Mucosa of gallbladder (tissue), 1 donor: ENCODE measurements at regions not wholly inside any gene's neighbourhood (a gene's known extent, or its start where the extent isn't known, plus 50 kb on each side); places are given as distances from the start of the nearest gene placed in this dataset.

Experiments
- DNase-seq: peaks from one replicate; pipeline ENCODE4 v3.0.0-alpha.2; 2020; ENCODE audit warnings: low spot score
- donor health status: DM: no; HTN: no; CAD: no.

- DNase-seq, result no peak
These were observed 450.7 kb downstream of the TSHZ3 start for GRCh38 chr19:30898353-30899103.

- DNase-seq, result no peak
These were observed 451.7 kb downstream of the TSHZ3 start for GRCh38 chr19:30897553-30897952.

GRCh38 chr19:30897034-30897433 lies 452.2 kb downstream of the TSHZ3 start:
- no peak for DNase-seq

GRCh38 chr19:30896554-30896953 lies 452.7 kb downstream of the TSHZ3 start:
- DNase-seq, result no peak

- DNase-seq, result no peak
These were observed 453.3 kb downstream of the TSHZ3 start for GRCh38 chr19:30895946-30896345.

GRCh38 chr19:30891051-30891450 lies 458.2 kb downstream of the TSHZ3 start:
- no peak for DNase-seq

- DNase-seq, result no peak
These were observed 459.2 kb downstream of the TSHZ3 start for GRCh38 chr19:30890033-30890432.

- no peak for DNase-seq
These were observed 460.3 kb downstream of the TSHZ3 start for GRCh38 chr19:30888937-30889336.

- DNase-seq, result no peak
These were observed 462.2 kb downstream of the TSHZ3 start for GRCh38 chr19:30887042-30887441.

GRCh38 chr19:30886222-30886621 lies 463.0 kb downstream of the TSHZ3 start:
- no peak for DNase-seq

- no peak for DNase-seq
These were observed 465.0 kb downstream of the TSHZ3 start for GRCh38 chr19:30884146-30884812.

GRCh38 chr19:30883071-30883470 lies 466.2 kb downstream of the TSHZ3 start:
- no peak for DNase-seq

- DNase-seq, result no peak
These were observed 466.7 kb downstream of the TSHZ3 start for GRCh38 chr19:30882411-30883005.

GRCh38 chr19:30881930-30882329 lies 467.3 kb downstream of the TSHZ3 start:
- no peak for DNase-seq

- no peak for DNase-seq
These were observed 468.0 kb downstream of the TSHZ3 start for GRCh38 chr19:30881281-30881680.

- no peak for DNase-seq
These were observed 468.7 kb downstream of the TSHZ3 start for GRCh38 chr19:30880551-30880950.

- no peak for DNase-seq
These were observed 469.1 kb downstream of the TSHZ3 start for GRCh38 chr19:30880151-30880550.

- no peak for DNase-seq
These were observed 469.5 kb downstream of the TSHZ3 start for GRCh38 chr19:30879736-30880135.

GRCh38 chr19:30879225-30879624 lies 470.0 kb downstream of the TSHZ3 start:
- no peak for DNase-seq

GRCh38 chr19:30878495-30878894 lies 470.7 kb downstream of the TSHZ3 start:
- DNase-seq, result no peak

GRCh38 chr19:30877661-30878113 lies 471.5 kb downstream of the TSHZ3 start:
- DNase-seq, result peak; percentile 10

- DNase-seq, result no peak
These were observed 475.5 kb downstream of the TSHZ3 start for GRCh38 chr19:30873691-30874090.

- no peak for DNase-seq
These were observed 476.2 kb downstream of the TSHZ3 start for GRCh38 chr19:30873003-30873402.
